Stimulated activated CD8-positive, alpha-beta memory T cell treated with anti-CD3 and anti-CD28 coated beads, Interleukin-15, amount 100 ng/mL, for 48 hours (primary cell): ENCODE measurements at regions not wholly inside any gene's neighbourhood (a gene's known extent, or its start where the extent isn't known, plus 50 kb on each side); places are given as distances from the start of the nearest gene placed in this dataset.
"Not testable (repeated sequence)": the region's sequence is repeated elsewhere in the genome, so short reads cannot be mapped to it uniquely, and the experiment has no call there.

Source experiments
- DNase-seq, 2 donors: peaks; one replicate each; pipeline ENCODE4 v3.0.0-alpha.2; 2020; ENCODE audit warnings: low read depth in 2 of 2

DNA sequence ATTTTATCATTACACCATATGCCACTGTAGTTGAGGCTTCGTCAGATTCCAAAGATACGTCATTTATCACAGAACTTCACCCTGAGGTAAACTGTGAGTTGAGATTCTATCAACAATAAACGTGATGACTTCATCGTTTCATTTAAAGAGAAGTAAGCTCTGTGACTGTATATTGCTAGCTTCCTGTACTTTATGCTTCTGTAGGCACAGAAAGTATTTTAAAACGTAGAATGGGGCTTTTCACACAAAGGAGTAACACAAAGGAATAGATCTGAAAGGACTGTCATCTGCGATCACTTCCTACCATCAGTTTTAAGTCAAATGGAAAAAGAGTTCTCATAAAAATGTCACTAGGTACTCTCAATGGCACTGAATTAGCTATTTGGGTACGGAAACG lies 234.4 kb upstream of the MCHR2 start:
- no peak for DNase-seq

DNA sequence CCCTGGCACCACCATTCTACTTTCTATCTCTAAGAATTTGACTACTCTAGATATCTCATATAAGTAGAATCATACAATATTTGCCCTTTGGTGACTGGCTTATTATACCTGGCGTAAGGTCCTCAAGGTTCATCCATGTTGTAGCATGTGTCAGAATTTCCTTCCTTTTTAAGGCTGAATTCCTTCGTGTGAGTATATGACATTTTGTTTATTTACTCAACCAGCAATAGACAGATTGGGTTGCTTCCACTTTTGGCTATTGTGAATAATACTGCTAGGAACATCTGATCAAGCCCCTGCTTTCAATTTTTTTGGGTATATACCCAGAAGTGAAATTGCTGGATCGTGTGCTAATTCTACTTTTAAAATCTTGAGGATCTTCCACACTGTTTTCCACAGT lies 232.8 kb upstream of the MCHR2 start:
- DNase-seq, result no peak

DNA sequence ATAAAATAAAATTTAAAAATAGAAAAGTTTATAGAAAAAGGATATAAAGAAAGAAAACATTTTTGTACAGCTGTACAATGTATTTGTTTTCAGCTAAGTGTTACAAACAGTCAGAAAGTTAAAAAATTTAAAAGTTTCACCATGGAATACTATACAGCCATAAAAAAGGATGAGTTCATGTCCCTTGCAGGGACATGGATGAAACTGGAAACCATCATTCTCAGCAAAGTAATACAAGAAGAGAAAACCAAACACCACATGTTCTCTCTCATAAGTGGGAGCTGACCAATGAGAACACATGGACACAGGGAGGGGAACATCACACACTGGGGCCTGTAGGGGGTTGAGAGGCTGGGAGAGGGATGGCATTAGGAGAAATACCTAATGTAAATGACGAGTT lies 229.9 kb upstream of the MCHR2 start:
- not testable (repeated sequence) for DNase-seq

DNA sequence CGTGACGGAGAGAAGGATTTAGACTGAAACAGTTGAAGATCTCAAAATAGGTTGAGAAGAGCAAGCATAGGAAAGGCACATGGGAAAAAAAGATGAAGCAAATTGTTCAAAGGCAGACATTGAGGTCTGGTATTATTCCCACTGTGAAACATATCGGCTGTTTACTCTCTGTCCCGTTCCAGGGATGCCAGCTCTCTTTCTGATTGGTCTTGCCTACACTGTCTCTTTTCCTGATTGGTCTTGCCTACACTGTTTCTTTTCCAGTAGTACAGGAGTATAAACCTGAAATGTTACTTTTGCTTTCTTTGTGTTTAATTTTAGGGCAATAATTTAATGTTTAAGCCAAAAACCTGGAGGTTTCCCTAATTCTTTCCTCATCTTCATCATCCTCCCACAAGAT lies 226.5 kb upstream of the MCHR2 start:
- DNase-seq, result no peak

DNA sequence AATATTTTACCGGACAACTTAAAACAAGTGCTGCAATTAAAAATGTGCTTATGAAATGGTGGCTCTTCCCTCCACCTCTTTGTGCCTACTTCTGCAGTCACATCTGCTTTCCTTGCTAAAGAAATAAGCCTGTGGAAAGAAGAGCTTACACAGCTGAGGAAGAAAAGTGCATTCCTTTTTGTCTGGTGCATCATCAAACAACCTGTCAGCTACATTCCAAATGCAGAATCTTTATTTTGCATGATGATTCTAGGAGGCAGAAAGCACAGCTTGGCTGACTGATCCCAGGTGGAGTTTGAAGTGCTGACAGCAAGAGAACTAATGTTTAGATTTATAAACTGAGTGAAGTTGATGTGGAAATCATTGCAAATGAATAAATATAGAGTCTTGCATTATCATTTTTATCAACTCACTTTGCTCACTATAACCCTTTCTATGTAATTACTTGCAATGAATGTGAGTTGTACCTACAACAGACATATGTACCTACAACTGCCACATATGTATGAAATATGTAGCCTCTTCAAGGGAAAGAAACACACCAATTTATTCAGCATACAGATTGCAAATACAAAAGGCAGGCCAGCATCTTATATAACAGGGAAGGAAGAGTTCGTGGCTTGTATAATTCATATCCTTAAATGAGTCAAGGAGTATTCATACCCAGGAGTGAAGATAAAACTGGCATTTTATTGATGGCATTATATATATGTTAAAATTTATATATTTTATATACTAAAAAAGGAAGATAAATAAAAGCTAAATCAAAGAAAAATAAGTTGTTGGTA lies 223.4 kb upstream of the MCHR2 start:
- no peak for DNase-seq

DNA sequence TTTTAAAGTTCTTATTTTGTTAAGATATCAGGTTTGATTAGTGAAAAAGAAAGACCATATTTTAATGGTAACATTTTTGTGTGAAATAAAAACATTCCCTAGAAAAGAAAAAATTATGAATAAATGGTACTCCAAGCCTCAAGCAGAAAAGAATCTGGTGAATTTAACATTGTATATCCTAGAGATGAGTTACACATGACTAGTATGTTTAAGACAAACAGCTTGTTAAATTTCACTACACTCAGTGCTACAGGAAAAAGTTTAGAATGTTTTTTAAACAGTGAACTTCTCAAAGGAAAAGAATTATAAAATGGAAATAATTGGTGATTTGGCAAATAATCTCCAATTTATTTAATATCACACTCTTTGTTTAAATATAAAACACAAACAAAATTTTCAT lies 222.7 kb upstream of the MCHR2 start:
- no peak for DNase-seq

DNA sequence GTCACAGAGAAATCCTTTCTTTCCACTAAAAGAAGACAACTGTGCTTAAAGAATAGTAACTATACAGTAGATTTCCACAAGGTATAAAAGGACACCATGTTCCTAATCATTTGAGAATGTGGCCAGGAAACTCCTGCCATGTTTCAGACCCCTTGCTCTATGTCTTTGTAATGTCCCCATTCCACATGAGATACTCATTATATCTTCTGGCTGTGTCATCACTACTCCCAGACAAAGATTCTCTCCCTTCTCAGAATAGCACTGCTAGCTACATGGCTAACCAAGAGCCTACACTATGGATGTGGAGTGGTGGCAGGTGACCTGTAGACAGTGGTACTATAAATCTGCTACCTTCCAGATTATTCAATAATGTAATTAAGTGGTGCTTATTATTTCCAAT lies 218.1 kb upstream of the MCHR2 start:
- DNase-seq, result no peak

DNA sequence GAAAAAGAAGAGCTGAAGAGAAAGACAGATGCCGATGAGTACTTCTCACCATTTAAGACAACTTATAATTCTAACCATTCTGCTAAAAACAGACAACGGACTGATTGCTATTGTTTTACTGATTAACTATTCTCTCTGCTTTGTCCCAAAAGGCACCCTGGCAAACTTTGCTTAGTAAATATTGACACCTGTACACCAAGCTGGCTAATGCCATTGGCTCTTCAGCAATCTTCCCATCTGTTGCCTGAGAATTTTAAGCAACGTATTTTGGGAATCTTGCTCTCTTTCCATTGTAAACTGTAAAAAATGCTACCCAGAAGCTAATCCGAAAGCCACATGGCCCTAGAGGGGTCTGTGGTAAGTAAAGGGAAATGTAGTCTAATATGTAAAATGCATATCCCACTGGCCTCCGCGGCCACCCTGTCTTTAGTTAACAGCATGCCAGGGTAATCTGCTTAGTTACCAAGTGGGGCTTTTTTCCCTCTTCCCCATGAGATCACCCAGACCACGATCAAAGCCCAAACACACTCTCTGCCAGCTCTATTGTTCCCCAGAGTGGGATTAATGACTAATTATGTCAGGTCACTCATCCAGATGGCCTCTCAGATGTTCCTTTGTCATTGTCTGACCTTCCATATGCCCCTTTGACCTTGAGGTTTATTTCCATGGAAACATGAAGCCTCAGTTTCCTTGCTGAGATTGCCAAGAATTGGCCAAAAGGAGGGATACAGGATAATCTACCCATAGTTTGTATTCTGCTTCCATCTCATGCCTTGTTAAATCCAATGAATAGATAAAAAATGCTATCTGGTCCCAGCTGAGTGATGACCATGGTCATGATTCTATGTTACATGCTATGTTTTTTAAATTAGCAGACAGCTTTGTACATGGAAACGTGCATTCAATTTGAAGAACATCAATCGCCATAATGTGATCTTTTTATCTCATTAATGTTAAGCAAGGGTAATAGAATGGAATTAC lies 216.4 kb upstream of the MCHR2 start:
- DNase-seq, result no peak

DNA sequence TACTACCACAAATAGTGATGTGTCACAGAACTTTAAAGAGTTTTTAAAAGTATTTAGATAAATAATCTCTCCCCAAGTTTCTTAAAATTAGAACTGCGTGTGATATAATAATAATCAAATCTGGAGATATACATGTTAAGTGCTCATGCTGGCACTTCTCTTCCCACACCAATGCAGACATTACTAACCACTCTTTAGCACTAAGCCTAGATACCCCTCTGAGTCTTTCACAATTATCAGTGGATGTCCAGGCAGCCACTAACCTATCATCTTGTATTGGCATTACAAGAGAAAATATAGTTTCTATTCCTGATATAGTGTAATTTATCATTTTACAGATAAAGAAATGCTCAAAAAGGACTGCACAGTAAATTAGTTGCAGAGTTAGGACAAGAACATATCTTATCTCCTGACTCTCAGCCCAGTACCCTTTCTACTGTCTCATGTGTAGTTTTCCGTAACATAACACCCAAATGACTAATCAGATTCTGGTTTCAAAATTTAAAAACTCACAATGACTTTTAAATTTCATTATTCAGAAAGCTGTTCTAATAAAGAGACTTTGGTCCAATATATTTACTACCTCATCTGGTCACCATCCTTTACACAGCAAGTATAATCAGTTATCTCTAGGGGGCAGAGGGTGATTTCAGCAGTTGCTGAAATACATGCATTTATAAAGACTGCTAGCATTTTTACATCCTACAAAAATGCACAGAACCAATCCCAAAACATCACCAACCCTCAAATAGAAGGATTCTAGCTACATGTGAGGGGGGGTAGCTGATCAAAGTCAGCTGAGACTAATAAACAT lies 215.5 kb upstream of the MCHR2 start:
- no peak for DNase-seq

DNA sequence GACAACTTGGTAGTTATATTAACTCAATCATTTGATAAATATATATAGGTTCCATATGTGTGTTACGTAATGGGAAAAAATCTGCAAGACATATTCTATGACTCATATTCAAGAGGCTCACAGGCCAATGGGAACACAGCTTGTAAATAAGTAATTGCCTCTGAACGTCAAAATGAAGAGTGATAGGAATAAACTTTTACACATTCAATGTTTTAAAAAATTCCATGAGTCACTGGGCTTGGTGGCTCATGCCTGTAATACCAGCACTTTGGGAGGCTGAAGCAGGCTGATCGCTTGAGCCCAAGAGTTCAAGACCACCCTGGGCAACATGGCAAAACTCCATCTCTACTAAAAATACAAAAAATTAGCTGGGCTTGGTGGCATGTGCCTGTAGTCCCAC lies 209.4 kb upstream of the MCHR2 start:
- DNase-seq, result no peak

DNA sequence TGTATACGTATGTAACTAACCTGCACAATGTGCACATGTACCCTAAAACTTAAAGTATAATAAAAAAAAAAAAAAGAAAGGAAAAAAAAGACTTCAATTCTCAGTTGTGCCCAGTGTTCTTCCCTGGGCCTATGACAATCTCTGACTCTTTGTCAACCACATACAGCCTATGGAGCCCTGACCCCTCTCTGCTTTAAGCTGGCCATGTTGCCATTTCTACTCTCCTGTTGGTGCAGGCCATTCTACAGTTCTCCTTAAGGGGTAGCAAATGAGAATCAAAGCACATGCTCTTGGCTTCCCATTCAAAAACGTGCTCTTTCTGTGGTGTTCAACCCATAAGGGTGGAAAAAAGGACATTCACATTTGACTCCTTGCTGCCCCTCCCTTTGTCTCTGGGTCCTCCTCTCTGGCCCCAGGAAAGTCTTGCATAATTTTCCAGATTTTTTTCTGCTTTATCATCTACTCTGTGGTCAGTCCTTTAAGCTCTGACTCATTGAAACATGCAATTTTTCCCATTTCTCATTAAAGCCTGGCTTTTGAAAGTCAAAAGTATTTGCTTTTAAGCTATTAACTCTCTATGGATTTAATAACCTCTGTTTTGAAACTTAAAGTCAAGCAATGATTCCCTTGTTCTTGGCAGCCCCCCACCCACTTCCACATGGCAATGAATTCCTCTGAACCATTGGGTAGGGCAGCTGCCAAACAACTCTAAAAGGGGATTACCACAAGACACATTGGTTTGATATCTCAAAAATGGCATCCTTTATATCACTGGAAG lies 208.6 kb upstream of the MCHR2 start:
- no peak for DNase-seq

DNA sequence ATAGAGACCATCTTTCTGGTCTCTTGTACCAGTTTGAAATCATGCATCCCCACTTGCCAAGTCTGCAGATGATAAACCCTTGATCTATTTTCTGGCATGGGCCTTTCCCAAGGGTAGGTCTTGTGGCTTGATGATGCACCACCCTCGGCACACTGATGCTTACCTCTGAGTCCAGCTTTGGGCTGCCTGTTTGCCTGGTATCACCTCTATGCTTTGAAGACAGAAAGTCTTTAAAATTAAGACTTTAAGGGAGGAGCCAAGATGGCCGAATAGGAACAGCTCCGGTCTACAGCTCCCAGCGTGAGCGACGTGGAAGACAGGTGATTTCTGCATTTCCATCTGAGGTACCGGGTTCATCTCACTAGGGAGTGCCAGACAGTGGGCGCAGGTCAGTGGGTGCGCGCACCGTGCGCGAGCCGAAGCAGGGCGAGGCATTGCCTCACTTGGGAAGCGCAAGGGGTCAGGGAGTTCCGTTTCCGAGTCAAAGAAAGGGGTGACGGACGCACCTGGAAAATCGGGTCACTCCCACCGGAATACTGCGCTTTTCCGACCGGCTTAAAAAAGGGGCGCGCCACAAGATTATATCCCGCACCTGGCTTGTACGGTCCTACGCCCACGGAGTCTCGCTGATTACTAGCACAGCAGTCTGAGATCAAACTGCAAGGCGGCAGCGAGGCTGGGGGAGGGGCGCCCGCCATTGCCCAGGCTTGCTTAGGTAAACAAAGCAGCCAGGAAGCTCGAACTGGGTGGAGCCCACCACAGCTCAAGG lies 202.4 kb upstream of the MCHR2 start:
- DNase-seq, result not testable (repeated sequence)

DNA sequence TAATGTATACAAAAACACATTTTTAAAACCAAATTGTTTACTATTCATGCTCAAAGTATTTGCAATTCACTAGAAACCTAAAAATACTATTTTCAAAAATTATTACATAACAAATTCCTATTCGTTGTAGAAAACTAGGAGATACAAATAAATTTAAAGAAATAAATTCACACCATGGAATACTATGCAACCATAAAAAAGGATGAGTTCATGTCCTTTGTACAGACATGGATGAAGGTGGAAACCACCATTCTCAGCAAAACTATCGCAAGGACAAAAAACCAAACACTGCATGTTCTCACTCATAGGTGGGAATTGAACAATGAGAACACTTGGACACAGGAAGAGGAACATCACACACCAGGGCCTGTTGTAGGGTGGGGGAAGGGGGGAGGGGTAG lies 201.2 kb upstream of the MCHR2 start:
- DNase-seq, result not testable (repeated sequence)

DNA sequence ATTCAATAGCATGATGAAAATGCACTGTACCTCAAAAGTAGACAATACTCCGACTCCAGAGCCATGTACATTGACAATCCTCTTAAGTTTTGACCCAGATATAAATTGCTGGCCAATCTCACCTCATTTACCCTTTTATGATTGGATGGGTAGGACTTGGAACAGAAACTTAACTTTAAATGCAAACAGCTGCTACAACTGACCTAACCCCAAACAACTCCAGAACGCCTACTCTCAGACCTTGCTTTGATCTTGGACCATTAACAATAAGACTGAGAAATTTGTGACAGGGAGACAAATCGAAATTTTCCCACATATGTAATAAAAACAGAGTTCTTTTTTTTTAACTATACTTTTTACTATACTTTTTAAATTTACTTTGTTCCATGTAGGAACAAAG lies 200.5 kb upstream of the MCHR2 start:
- DNase-seq, result no peak

DNA sequence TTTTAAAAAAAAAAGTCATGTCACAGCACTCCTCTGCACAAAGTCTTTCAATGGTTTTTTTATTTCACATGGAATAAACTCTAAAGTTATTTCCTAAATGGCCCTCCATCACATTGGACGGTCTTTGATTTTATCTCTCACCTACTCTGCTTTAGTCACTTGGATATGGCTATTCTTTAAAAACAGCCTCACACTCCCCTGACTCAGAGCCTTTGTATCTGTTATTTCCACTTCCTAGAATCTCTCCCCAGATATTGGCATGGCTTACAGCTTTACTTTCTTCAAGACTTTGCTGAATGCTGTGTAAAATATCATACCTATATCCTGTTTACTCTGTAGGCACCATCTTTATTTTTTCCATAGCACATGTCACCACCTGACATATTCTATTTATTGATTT lies 194.7 kb upstream of the MCHR2 start:
- no peak for DNase-seq

DNA sequence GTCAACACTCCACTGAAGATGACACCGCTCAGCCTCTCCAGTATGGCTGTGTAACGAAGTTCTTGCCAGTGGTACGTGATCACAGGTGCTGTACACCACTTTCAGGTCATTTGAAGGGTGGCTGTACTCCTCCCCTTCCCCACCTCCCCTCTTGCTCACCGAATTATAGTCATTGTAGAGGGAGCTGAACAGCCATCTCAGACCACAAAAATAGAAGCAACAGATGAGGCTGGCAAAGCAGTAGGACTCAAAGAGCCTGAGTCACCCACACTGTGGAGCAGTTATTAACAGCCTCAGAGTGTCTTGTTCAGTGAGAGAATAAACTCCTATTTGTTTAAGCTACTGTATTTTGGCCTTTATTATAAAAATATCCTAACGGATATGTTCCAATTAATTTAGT lies 192.5 kb upstream of the MCHR2 start:
- no peak for DNase-seq

DNA sequence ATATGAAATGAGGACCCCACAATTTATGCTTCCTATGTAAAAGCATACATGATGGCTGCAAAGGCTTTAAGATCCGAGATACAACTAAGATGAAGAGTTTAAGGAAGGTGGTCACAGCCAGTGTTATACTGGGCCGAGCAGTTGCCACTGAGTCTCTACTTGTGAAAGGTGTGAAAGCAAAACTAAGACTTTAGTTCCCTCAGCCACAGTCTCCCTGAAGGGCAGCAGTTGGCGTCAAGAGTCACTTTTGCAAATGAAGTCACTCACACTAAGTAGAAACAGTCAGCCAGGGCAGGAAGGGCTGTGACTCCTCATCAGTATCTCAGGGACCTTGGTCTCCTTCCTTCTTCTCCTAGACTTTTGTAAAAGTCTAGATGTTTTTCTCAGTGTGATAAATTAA lies 191.6 kb upstream of the MCHR2 start:
- no peak for DNase-seq

DNA sequence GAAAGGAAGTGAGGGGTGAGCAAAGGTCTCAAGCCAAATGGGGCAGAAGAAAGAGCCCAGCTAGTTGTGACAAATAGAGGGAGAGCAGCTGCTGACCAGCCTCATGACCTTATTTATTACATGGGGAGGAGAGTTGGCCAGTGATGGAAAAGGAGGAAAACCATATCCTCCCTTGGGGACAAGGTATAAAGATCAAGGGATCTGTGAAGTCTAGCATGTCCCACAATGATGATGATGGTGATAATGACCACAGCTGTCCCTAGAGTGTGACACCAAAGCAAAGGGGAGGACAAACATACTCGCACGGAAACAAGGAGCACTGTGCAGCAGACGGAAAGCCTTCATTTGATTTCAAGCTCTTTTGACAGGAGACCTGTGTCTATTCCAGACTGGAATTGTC lies 190.4 kb upstream of the MCHR2 start:
- no peak for DNase-seq

DNA sequence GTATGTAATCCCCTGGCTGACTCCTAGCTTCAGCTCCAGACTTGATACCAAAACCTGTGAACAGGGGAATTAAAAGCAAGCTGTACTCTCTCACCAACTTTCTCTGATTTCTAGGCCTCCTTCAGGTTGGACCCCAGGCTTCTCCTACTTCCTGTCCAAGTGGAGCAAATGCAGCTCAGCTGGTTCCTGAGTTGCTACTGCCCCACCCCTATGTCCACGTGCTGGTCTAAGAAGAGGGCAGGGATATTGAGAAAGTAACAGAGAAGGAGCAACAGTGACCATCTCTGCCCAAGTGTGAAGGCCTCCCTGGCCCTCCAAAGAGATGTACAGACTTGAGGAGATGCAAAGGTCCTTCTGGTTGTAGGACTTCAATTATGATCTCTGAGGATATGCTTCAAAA lies 188.3 kb upstream of the MCHR2 start:
- no peak for DNase-seq

DNA sequence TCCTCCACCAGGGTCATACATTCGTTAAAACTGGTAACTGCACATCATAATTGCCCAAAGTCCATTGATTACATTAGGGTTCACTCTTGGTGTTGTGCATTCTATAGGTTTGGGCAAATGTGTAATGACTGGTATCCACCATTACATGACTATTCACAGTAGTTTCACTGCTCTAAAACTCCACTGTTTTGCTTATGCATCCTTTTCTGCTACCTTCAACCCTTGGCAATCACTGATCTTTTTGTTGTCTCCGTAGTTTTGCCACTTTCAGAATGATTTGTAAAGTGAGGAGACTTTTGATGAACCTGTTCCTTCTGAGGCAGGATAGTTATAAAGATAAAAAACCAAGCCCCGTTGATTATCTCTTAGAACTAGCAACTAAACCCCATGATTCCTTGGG lies 187.3 kb upstream of the MCHR2 start:
- DNase-seq, result no peak

DNA sequence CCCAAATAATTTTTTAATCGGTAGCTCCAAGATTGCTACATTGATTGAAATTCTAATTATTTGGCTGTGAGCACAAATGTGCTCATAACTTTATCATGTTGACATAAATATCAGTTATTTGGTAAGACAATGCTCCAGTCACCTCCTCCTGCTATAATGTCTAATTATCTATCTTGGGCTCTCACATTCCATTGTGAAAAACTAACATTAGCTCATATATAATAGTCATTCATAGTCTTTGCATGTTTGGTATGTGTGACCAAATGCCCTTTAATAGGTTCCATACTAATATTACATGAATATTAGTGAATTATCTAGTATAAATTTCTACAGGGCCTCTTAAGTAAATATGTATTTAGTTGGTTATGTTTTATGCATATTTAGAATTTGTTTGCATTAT lies 185.6 kb upstream of the MCHR2 start:
- DNase-seq, result no peak
